Neural progenitor cell (in vitro differentiated cells): ENCODE measurements at regions not wholly inside any gene's neighbourhood (a gene's known extent, or its start where the extent isn't known, plus 50 kb on each side); places are given as distances from the start of the nearest gene placed in this dataset.
A peak's percentile ranks its signal among the peaks of the same experiment; 100 is the strongest.

ENCODE experiments used
- EZH2phosphoT487 ChIP-seq: fragments of 200-600 bp; sonication (generic); IDR thresholded peaks from 2 replicates; pipeline ENCODE4 v1.6.1; 2017; ENCODE audit warnings: antibody characterized with exemption
- TF ChIP-seq, protein P1 (sequence below): fragments of 200-600 bp; sonication (generic); IDR thresholded peaks from 2 replicates; pipeline ENCODE4 v1.5.1; 2017; ENCODE audit warnings: antibody characterized with exemption, mild to moderate bottlenecking

DNA sequence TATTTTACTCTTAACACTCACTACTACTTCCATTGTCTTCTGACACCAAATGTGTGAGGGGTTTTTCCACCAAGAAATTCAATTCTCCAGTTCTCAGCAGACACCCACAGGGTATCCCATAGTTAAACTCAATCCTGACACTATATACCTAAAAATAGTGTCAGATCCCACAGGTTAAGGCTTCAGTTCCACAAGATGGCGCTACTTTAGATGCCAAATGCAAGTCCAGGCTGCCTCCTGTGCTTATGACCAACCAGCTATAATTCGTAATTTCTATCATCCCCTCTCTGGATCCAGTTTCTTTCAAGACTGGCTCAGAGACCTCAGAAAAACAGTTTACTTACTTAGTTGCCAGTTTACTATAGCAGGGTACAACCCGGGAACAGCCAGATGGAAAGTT is 1146.2 kb upstream of the SPRY2 start:
- TF ChIP-seq, protein P1, sequence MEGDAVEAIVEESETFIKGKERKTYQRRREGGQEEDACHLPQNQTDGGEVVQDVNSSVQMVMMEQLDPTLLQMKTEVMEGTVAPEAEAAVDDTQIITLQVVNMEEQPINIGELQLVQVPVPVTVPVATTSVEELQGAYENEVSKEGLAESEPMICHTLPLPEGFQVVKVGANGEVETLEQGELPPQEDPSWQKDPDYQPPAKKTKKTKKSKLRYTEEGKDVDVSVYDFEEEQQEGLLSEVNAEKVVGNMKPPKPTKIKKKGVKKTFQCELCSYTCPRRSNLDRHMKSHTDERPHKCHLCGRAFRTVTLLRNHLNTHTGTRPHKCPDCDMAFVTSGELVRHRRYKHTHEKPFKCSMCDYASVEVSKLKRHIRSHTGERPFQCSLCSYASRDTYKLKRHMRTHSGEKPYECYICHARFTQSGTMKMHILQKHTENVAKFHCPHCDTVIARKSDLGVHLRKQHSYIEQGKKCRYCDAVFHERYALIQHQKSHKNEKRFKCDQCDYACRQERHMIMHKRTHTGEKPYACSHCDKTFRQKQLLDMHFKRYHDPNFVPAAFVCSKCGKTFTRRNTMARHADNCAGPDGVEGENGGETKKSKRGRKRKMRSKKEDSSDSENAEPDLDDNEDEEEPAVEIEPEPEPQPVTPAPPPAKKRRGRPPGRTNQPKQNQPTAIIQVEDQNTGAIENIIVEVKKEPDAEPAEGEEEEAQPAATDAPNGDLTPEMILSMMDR = peak; percentile 73
- no peak for TF ChIP-seq EZH2phosphoT487
